NCI-H1092 treated with DMSO at 0.1 percent for 48 hours (cell line): ENCODE measurements at regions not wholly inside any gene's neighbourhood (a gene's known extent, or its start where the extent isn't known, plus 50 kb on each side); places are given as distances from the start of the nearest gene placed in this dataset.

ENCODE experiments used
- DNase-seq: peaks from one replicate; lab custom pipeline; 2025; lab: John Stamatoyannopoulos, UW

- DNase-seq, result no peak
Observed at GRCh38 chr18:61082976-61083630, 250.1 kb upstream of the CDH20 start.

GRCh38 chr18:61085036-61085435 lies 248.2 kb upstream of the CDH20 start:
- DNase-seq, result no peak

GRCh38 chr18:61085761-61086160 lies 247.5 kb upstream of the CDH20 start:
- no peak for DNase-seq

- no peak for DNase-seq
Observed at GRCh38 chr18:61086657-61087056, 246.6 kb upstream of the CDH20 start.

- DNase-seq, result no peak
Observed at GRCh38 chr18:61091379-61091778, 241.9 kb upstream of the CDH20 start.

- DNase-seq, result peak; percentile 87
Observed at GRCh38 chr18:61093965-61094364, 239.3 kb upstream of the CDH20 start.

- peak; percentile 85 for DNase-seq
Observed at GRCh38 chr18:61096226-61096625, 237.0 kb upstream of the CDH20 start.

GRCh38 chr18:61107113-61107512 lies 226.1 kb upstream of the CDH20 start:
- no peak for DNase-seq

GRCh38 chr18:61108706-61109105 lies 224.5 kb upstream of the CDH20 start:
- DNase-seq, result no peak

GRCh38 chr18:61123309-61123708 lies 209.9 kb upstream of the CDH20 start:
- DNase-seq, result no peak

- peak; percentile 97 for DNase-seq
Observed at GRCh38 chr18:61127714-61128467, 205.3 kb upstream of the CDH20 start.

GRCh38 chr18:61129001-61129400 lies 204.2 kb upstream of the CDH20 start:
- DNase-seq, result no peak

- DNase-seq, result no peak
Observed at GRCh38 chr18:61132031-61132430, 201.2 kb upstream of the CDH20 start.

- DNase-seq, result no peak
Observed at GRCh38 chr18:61133783-61134182, 199.4 kb upstream of the CDH20 start.

GRCh38 chr18:61136711-61137251 lies 196.4 kb upstream of the CDH20 start:
- DNase-seq, result no peak

- no peak for DNase-seq
Observed at GRCh38 chr18:61141691-61142090, 191.5 kb upstream of the CDH20 start.

GRCh38 chr18:61148322-61148721 lies 184.9 kb upstream of the CDH20 start:
- DNase-seq, result no peak

- no peak for DNase-seq
Observed at GRCh38 chr18:61149786-61150185, 183.4 kb upstream of the CDH20 start.

GRCh38 chr18:61153571-61153970 lies 179.7 kb upstream of the CDH20 start:
- no peak for DNase-seq

- DNase-seq, result no peak
Observed at GRCh38 chr18:61154866-61155265, 178.4 kb upstream of the CDH20 start.

GRCh38 chr18:61155586-61155985 lies 177.6 kb upstream of the CDH20 start:
- no peak for DNase-seq

GRCh38 chr18:61157451-61157850 lies 175.8 kb upstream of the CDH20 start:
- no peak for DNase-seq

- no peak for DNase-seq
Observed at GRCh38 chr18:61159246-61159645, 174.0 kb upstream of the CDH20 start.
